CD4-positive, alpha-beta T cell treated with Interleukin-6 at 100 ng/mL for 8 hours (primary cell): ENCODE measurements at regions not wholly inside any gene's neighbourhood (a gene's known extent, or its start where the extent isn't known, plus 50 kb on each side); places are given as distances from the start of the nearest gene placed in this dataset.
"Not testable (repeated sequence)": the region's sequence is repeated elsewhere in the genome, so short reads cannot be mapped to it uniquely, and the experiment has no call there.

Source experiments
- DNase-seq: peaks from one replicate; pipeline ENCODE4 v3.0.0-alpha.2; 2020; ENCODE audit warnings: mixed read lengths, low spot score

DNA sequence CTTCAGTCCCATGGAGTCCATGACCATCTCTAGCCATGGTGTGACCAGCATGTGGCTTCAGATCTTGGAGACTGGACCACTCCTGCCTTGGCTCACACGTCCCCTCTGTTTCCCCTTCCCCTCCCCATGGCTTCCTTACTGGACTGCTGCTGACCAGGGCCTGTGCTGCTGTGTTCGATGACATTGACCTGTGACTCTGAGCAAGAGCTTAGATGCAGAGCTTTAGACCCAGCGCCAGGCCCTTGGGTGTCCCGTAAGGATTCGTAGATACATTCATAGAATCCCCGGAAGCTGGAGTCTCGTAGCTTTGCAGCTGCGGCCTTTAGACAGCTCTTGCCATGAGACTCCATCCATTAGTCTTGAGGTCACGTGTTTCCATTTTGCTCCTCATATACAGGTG lies 96.3 kb downstream of the NPIPB11 start:
- not testable (repeated sequence) for DNase-seq

DNA sequence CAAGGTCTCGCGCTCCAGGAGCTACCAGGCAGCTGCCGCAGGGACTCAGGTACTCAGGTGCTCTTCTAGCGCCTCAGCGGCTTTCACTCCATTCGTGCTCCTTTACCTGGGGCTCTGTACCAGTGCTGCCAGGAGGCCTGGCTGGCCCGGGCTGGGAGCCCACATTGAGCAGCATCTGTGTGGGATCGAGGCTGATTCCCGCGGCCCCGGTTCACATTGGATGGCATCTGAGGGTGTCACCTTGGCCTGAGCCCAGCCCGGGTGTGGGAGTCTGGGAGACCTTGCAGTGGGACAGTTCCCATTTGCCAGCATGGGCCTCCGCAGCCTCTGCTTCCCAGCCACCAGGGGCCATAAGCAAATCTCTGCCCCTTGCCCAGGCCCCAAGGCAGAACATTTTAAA lies 96.9 kb downstream of the NPIPB11 start:
- not testable (repeated sequence) for DNase-seq

DNA sequence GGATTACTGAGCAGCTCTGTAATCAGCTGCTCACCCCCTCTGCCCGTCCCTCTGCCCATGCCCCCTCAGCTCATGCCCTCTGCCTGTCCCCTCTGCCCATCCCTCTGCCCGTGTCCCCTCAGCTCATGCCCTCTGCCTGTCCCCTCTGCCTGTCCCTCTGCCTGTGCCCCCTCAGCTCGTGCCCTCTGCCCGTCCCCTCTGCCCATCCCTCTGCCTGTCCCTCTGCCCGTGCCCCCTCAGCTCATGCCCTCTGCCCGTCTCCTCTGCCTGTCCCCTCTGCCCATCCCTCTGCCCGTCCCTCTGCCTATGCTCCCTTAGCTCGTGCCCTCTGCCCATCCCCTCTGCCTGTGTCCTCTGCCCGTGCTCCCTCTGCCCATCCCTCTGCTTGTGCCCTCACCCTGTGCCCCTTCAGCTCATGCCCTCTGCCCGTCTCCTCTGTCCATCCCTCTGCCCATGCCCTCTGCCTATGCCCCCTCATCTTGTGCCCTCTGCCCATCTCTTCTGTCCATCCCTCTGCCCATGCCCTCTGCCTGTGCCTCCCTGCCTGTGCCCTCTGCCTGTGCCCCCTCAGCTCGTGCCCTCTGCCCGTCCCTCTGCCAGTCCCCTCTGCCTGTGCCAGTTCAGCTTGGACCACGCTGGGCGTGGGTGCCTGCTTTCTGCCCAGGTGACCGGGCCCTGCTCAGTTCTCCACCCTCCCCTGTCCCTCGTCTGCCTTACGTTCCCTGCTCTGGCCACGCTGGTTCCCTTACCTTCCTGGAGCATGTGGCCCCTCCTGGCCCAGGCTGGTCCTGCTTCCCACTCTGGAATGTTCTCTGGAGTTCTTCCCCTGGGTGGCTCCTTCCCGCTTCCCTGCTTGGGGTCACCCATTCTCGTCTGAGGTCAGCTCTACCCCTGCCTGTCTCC lies 97.6 kb downstream of the NPIPB11 start:
- no peak for DNase-seq

DNA sequence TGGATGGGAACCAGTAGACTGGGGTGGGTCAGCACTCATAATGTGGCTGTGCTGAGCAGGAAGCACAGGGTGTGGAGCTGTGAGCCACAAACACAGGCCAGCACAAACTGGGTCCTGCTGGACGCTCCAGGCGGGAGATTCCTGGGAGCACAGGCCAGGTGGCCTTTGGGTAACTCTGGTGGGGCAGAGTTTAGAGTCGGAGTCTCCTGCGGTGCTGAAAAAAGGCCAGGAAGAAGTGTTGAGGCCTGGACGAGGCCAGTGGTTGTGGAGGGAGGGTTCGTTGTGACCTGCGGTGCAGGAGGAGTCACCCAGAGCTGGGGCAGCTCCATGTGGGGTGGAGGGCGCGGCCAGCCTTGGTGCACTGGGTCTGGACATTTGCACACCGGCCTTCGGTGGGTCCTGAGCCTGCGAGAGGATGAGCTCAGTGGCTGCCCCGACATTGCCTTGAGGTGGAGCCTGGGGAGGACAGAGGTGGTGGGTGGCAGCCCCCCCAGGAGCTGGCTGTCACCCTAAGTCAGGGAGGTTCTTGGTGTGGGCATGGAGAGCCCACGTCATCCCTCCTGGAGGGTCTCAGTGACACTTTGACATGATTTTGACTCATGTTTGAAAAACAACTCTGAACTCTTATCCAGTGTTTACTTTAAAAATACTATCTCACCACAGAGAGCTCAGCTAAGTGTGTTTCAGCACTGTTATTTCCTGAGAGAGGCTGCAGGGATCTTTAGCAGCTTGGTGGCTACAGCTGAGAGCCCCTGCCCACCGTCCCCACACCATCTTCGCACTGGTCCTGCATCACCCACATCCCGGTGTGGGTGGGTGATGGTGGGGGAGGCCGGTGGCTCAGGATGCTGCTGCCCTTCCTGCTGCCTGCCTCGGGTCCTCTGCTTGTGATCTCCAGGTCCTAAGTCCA lies 98.7 kb downstream of the NPIPB11 start:
- DNase-seq = no peak

- no peak for DNase-seq
Measured at GRCh38 chr16:29306943-29307597, 99.4 kb downstream of the NPIPB11 start.

DNA sequence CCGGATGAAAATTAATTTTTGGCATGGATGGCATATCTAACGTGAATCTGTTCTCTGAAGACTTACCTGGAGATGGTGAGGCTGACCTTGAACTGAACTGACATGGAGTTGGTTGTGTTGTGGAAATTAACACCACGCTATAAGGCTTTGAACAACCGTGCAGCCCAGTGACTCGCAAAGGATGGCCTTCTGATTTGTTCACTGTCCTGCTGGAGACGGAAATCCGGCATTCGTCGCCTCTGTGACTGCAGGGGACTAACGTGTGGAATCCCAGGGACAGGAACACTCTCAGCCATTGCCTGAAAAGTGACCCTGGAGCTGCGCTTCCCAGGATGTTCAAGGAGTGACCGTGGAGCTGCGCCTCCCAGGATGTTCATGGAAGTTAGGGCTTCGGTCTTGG lies 100.3 kb downstream of the NPIPB11 start:
- DNase-seq = no peak

DNA sequence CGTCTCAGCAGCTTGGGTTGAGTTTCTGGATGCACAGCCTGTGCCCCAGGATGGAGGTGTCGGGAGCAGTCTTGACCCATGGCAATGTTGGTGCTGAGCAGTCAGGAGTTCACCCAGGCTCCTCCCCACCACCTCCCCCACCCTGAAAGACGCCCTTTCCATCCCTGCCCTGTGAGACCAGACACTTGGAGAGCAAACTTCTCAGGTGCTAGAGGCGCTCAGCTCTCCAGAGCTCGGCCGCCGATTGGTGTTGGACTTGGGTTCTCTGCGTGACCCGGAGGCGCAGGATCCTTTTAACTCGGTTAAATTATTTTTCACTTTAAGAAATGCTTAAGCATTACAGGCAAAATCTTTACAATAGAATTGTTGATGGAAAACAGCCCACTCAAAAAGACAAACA lies 101.5 kb downstream of the NPIPB11 start:
- not testable (repeated sequence) for DNase-seq

- DNase-seq = no peak
Measured at GRCh38 chr16:29304251-29304650, 102.3 kb downstream of the NPIPB11 start.

- no peak for DNase-seq
Measured at GRCh38 chr16:29303520-29303919, 103.0 kb downstream of the NPIPB11 start.

GRCh38 chr16:29302976-29303375 lies 103.5 kb downstream of the NPIPB11 start:
- no peak for DNase-seq

DNA sequence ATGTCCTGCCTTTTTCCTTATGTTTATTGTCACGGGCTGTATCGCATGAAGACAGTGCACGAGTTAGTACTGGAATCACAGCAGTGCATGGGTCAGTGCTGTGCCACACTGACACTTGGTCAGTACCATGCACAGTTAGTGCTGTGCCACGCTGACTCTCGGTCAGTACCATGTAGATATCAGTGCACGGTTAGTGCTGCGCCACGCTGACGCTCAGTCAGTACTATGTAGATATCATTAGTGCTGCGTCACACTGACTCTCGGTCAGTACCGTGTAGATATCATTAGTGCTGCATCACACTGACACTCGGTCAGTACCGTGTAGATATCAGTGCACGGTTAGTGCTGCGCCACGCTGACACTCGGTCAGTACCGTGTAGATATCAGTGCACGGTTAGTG lies 104.1 kb downstream of the NPIPB11 start:
- DNase-seq = not testable (repeated sequence)

- not testable (repeated sequence) for DNase-seq
Measured at GRCh38 chr16:29301662-29302285, 104.7 kb downstream of the NPIPB11 start.

DNA sequence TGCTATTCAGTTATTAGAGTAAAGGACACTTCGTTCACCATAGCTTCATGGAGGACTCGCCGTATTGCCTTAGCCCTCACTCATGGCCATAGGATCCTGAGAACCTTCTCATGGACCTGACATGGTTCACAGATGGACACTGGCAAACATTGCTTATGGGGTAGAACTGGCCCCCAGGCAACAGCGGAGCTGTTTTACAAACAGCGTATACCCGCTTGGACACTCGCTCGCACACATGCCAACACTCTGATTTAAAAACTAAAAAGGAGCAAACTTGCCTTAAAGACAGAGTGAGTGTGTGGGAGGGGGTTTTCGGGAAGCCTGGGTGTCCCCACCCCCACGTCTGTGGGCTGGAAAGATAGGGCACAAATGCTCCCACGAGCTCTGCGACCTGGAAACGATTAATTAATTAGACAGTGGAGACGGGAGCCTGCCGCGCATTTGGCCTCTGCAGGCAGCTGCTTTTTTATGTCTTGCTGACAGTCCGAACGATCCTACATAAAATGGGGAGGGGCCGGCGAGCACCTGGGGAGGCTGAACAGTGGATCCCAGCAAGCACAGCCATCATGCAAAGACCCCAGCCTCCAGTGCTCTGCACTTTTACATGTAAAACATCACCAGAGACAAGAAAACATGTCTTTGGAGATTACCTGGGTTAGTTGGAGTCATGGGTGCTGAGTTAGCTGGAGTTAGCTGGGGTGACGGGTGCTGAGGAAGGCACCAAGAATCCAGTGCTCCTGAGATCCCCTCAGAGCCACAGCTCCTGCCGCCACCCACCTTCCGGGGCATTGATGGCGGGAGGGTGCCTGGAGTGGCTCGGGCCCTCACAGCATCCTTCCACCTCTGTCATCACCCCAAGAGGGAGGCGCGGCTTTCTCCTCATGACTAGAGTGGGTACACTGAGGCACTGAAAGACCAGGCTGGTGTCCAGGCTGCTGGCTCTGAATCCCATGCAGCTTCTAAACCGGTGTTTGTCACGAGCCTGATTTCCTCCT lies 105.7 kb downstream of the NPIPB11 start:
- not testable (repeated sequence) for DNase-seq

DNA sequence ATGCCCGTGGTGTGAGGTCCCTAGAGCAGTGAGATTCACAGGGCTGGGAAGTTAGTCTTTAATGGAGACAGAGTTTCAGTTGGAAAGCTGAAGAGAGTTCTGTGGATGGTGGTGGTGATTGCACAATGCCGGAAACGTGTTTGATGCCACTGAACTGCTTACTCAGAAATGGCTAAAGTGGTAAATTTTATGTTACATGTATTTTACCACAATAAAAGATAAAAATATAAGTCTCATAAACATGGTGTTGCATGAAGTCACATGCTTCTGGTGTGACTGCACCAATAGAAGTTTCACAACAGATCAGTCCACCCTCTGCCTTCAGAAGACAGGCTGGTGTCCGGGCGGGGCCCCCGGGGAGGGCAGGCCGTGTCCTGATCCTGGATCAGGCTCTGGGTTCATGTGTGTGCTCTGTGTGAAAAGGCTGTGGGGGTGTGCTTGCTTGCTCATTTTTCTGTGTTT lies 106.5 kb downstream of the NPIPB11 start:
- not testable (repeated sequence) for DNase-seq

DNA sequence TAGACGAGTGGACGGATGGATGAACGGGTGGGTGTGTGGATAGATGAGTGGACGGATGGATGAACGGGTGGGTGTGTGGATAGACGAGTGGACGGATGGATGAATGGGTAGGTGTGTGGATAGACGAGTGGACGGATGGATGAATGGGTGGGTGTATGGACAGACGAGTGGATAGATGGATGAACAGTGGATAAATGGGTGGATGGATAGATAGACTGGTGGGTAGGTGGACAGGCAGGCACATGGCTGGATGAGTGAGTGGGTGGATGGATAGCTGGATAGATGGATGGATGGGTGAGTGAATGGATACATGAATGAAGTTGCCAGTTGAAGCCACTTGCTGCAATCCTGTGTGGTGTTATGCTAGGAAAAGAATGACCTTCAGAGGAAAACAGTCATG lies 107.5 kb downstream of the NPIPB11 start:
- not testable (repeated sequence) for DNase-seq

DNA sequence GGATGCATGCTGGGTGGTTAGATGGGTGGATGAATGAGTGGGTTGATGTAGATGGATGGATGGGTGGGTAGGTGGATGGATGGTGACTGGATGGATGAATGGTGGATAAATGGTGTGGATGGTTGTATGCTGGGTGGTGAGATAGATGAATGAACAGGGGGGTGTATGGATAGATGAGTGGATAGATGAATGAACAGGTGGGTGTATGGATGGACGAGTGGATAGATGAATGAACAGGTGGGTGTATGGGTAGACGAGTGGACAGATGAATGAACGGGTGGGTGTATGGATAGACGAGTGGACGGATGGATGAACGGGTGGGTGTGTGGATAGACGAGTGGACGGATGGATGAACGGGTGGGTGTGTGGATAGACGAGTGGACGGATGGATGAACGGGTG lies 108.2 kb downstream of the NPIPB11 start:
- not testable (repeated sequence) for DNase-seq

- not testable (repeated sequence) for DNase-seq
Measured at GRCh38 chr16:29297809-29298177, 108.7 kb downstream of the NPIPB11 start.

- not testable (repeated sequence) for DNase-seq
Measured at GRCh38 chr16:29297144-29297808, 109.2 kb downstream of the NPIPB11 start.

- not testable (repeated sequence) for DNase-seq
Measured at GRCh38 chr16:29296176-29296575, 110.3 kb downstream of the NPIPB11 start.
